Coronary artery (tissue), 2 donors: ENCODE measurements at regions not wholly inside any gene's neighbourhood (a gene's known extent, or its start where the extent isn't known, plus 50 kb on each side); places are given as distances from the start of the nearest gene placed in this dataset.
"Not testable (repeated sequence)": the region's sequence is repeated elsewhere in the genome, so short reads cannot be mapped to it uniquely, and the experiment has no call there.

Experiments used
- DNase-seq: peaks from one replicate; pipeline ENCODE4 v3.0.0-alpha.2; 2017; ENCODE audit warnings: low spot score
- H3K27ac ChIP-seq, 2 donors: fragments of 200-600 bp; sonication (generic); one replicate each; pipeline ENCODE4 v1.5.1; 2016 to 2019
- H3K4me3 ChIP-seq: fragments of 200-600 bp; sonication (generic); 2 replicates; pipeline ENCODE4 v1.5.1; 2016; ENCODE audit warnings: mild to moderate bottlenecking, moderate library complexity
- CTCF ChIP-seq: fragments of 200-600 bp; sonication (generic); IDR thresholded peaks from one replicate; pipeline ENCODE4 v1.5.1; 2019; ENCODE audit warnings: antibody characterized with exemption

GRCh38 chr4:3880615-3881120 is 114.5 kb downstream of the ADRA2C start:
- Histone ChIP-seq H3K4me3 (no peak overlapping the region), H3K27ac (no peak overlapping the region)
- peak; percentile 36 for TF ChIP-seq CTCF
- DNase-seq: peak; percentile 76

- not testable (repeated sequence) for H3K4me3 ChIP-seq, H3K27ac ChIP-seq, DNase-seq
These were observed 116.2 kb downstream of the ADRA2C start for GRCh38 chr4:3882316-3882885.

- not testable (repeated sequence) for DNase-seq, H3K27ac ChIP-seq, H3K4me3 ChIP-seq
These were observed 118.1 kb downstream of the ADRA2C start for GRCh38 chr4:3884261-3884660.

- H3K27ac ChIP-seq, H3K4me3 ChIP-seq, DNase-seq: not testable (repeated sequence)
These were observed 127.4 kb downstream of the ADRA2C start for GRCh38 chr4:3893590-3893989.

GRCh38 chr4:3894086-3894959 is 128.1 kb downstream of the ADRA2C start:
- not testable (repeated sequence) for H3K27ac ChIP-seq, DNase-seq, H3K4me3 ChIP-seq

- Histone ChIP-seq H3K4me3 (no peak overlapping the region), H3K27ac (no peak overlapping the region)
- DNase-seq: no peak
- no peak for TF ChIP-seq CTCF
These were observed 130.3 kb downstream of the ADRA2C start for GRCh38 chr4:3896441-3896840.

GRCh38 chr4:3896871-3897578 is 130.8 kb downstream of the ADRA2C start:
- not testable (repeated sequence) for DNase-seq, H3K4me3 ChIP-seq

GRCh38 chr4:3898098-3898497 is 131.9 kb downstream of the ADRA2C start:
- no peak overlapping the region for H3K4me3 ChIP-seq
- no peak for DNase-seq
- no peak overlapping the region for H3K27ac ChIP-seq
- no peak for TF ChIP-seq CTCF

More at GRCh38 chr4:3896871-3897578, 130.8 kb downstream of the ADRA2C start:
- H3K27ac ChIP-seq: not testable (repeated sequence)

- DNase-seq, H3K27ac ChIP-seq, H3K4me3 ChIP-seq: not testable (repeated sequence)
These were observed 132.7 kb downstream of the ADRA2C start for GRCh38 chr4:3898928-3899327.

GRCh38 chr4:3904264-3904955 is 138.2 kb downstream of the ADRA2C start:
- DNase-seq, H3K4me3 ChIP-seq: not testable (repeated sequence)
- peak overlapping the region in 1 of 2 donors; percentile 67 for H3K27ac ChIP-seq

- not testable (repeated sequence) for H3K4me3 ChIP-seq, DNase-seq, H3K27ac ChIP-seq
These were observed 143.4 kb downstream of the ADRA2C start for GRCh38 chr4:3909616-3910015.

GRCh38 chr4:3910161-3910950 is 144.2 kb downstream of the ADRA2C start:
- H3K27ac ChIP-seq, DNase-seq, H3K4me3 ChIP-seq: not testable (repeated sequence)
